RWPE2 (cell line): ENCODE measurements at regions not wholly inside any gene's neighbourhood (a gene's known extent, or its start where the extent isn't known, plus 50 kb on each side); places are given as distances from the start of the nearest gene placed in this dataset.

ENCODE experiments used
- ATAC-seq: fragments of 200-7000 bp; cut with Tn5 transposase; 3 replicates; pipeline ENCODE4 v1.9.1; 2021; ENCODE audit warnings: low read depth
- DNase-seq: peaks from one replicate; pipeline ENCODE4 v3.0.0-alpha.2; 2020; ENCODE audit warnings: low spot score
- H3K27ac ChIP-seq: fragments of 450-650 bp; 2 replicates; pipeline ENCODE4 v1.5.1; 2017; ENCODE audit warnings: mild to moderate bottlenecking; ENCODE audit not compliant: poor library complexity, severe bottlenecking
- H3K27me3 ChIP-seq: fragments of 250-450 bp; sonication (Bioruptor Pico); 2 replicates; pipeline ENCODE4 v1.5.1; 2021; ENCODE audit warnings: mild to moderate bottlenecking, moderate library complexity; ENCODE audit not compliant: insufficient read depth, poor library complexity, severe bottlenecking
- H3K36me3 ChIP-seq: fragments of 250-450 bp; sonication (Bioruptor Pico); 2 replicates; pipeline ENCODE4 v1.5.1; 2020; ENCODE audit warnings: low read depth, mild to moderate bottlenecking, moderate library complexity
- H3K4me1 ChIP-seq: fragments of 250-450 bp; sonication (Bioruptor Pico); 2 replicates; pipeline ENCODE4 v1.5.1; 2021; ENCODE audit warnings: mild to moderate bottlenecking, moderate library complexity; ENCODE audit not compliant: insufficient read depth, poor library complexity, severe bottlenecking
- H3K4me3 ChIP-seq: fragments of 250-450 bp; sonication (Bioruptor Pico); 2 replicates; pipeline ENCODE4 v1.5.1; 2021; ENCODE audit warnings: mild to moderate bottlenecking, moderate library complexity; ENCODE audit not compliant: severe bottlenecking
- H3K9me3 ChIP-seq: fragments of 250-450 bp; sonication (Bioruptor Pico); 2 replicates; pipeline ENCODE4 v1.5.1; 2021; ENCODE audit warnings: mild to moderate bottlenecking, moderate library complexity; ENCODE audit not compliant: severe bottlenecking
- CTCF ChIP-seq: fragments of 450-650 bp; IDR thresholded peaks from one replicate; pipeline ENCODE4 v1.5.1; 2017; ENCODE audit warnings: mild to moderate bottlenecking, moderate library complexity; ENCODE audit not compliant: poor library complexity, severe bottlenecking

DNA sequence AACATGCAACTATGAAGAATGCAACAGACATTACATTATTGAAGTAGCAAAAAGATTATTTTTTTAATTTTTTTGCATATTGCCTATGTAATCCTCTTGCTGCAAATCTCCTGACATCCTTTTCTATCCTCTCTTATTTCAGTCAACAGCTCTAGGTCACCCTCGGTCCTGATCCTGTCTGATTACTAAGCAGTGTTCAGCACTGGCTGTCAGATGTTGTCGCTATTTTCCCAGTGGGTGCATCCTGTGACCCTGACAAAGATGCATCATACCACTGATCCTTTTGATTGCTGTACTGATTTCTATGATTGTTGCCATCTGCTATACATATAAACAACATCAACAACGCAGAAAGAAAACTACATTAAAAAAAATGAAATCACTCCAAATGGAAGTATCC is 443.7 kb upstream of the PRR20A start:
- ATAC-seq (no peak), DNase-seq (no peak)
- H3K36me3 ChIP-seq = no peaks in the 10 kb centered on the region
- H3K4me1 ChIP-seq = no peaks in the 10 kb centered on the region
- no peak overlapping the region for H3K4me3 ChIP-seq
- no peaks in the 10 kb centered on the region for H3K27me3 ChIP-seq
- H3K9me3 ChIP-seq = no peaks in the 10 kb centered on the region
- TF ChIP-seq CTCF = no peak
- no peak overlapping the region for H3K27ac ChIP-seq

GRCh38 chr13:56700324-56700723 is 440.4 kb upstream of the PRR20A start:
- no peaks in the 10 kb centered on the region for H3K4me1 ChIP-seq
- no peaks in the 10 kb centered on the region for H3K36me3 ChIP-seq
- H3K4me3 ChIP-seq = no peak overlapping the region
- no peaks in the 10 kb centered on the region for H3K27me3 ChIP-seq
- DNase-seq = no peak
- no peaks in the 10 kb centered on the region for H3K9me3 ChIP-seq
- H3K27ac ChIP-seq = no peak overlapping the region
- no peak for TF ChIP-seq CTCF
- ATAC-seq = no peak

DNA sequence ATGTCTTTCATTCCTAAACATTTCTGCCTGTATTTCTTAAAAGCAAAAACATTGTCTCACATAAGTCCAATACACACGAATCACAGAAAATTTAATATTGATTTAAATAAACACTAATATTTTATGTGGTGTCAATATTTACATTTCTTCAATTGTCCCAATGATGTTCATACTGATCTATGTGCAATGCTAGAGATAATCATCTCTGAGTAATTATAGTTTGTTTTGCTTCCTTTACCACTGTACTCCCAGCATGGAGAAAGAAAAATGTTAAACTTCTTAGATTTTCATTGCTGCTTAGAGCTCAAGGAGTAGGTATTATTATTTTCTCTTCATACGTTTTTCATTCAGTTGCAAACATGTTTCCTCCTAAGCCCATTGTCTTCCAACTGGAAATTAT is 434.2 kb upstream of the PRR20A start:
- H3K9me3 ChIP-seq = no peaks in the 10 kb centered on the region
- ATAC-seq = no peak
- DNase-seq = no peak
- no peaks in the 10 kb centered on the region for H3K4me1 ChIP-seq
- H3K27me3 ChIP-seq = no peaks in the 10 kb centered on the region
- no peak overlapping the region for H3K27ac ChIP-seq
- H3K4me3 ChIP-seq = no peak overlapping the region
- no peak for TF ChIP-seq CTCF
- no peaks in the 10 kb centered on the region for H3K36me3 ChIP-seq

GRCh38 chr13:56713656-56714055 is 427.1 kb upstream of the PRR20A start:
- no peak overlapping the region for H3K4me3 ChIP-seq
- no peaks in the 10 kb centered on the region for H3K36me3 ChIP-seq
- no peaks in the 10 kb centered on the region for H3K9me3 ChIP-seq
- H3K27ac ChIP-seq = no peak overlapping the region
- DNase-seq (no peak), ATAC-seq (no peak)
- no peak for TF ChIP-seq CTCF
- no peaks in the 10 kb centered on the region for H3K4me1 ChIP-seq
- no peaks in the 10 kb centered on the region for H3K27me3 ChIP-seq

DNA sequence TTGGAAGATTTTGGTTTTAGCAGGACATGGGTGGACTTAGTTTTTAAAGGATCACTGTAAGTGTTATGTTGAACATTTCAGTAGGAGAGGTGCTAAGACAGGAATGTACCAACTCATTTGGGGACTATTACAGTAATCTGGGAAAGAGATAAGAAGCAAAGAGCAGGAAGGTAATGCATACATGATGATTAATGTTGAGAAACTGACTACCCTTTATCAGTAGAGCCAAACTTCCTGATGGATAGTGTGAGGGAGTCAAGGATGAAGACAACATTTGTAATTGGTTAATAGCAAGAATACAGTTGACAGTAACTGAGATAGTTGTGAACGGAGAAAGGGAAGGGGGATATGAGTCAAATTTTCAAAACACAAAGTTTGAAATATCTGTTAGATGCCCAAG is 421.9 kb upstream of the PRR20A start:
- H3K9me3 ChIP-seq = no peaks in the 10 kb centered on the region
- no peak for DNase-seq
- no peak for ATAC-seq
- no peak overlapping the region for H3K27ac ChIP-seq
- no peaks in the 10 kb centered on the region for H3K36me3 ChIP-seq
- peaks cover 9% of the 10 kb centered on the region for H3K4me1 ChIP-seq
- no peaks in the 10 kb centered on the region for H3K27me3 ChIP-seq
- no peak overlapping the region for H3K4me3 ChIP-seq
- no peak for TF ChIP-seq CTCF
